ENCODE measurements at regions not wholly inside any gene's neighbourhood (a gene's known extent, or its start where the extent isn't known, plus 50 kb on each side); places are given as distances from the start of the nearest gene placed in this dataset.
"Not testable (repeated sequence)": the region's sequence is repeated elsewhere in the genome, so short reads cannot be mapped to it uniquely, and the experiment has no call there.

- DNase-seq (ENCODE audit: low spot score) = no peak
Measured at GRCh38 chr4:138798404-138798803, 217.2 kb upstream of the NOCT start.

GRCh38 chr4:138797646-138798045 is 217.9 kb upstream of the NOCT start:
- no peak for DNase-seq (ENCODE audit: low spot score)

- no peak for DNase-seq (ENCODE audit: low spot score)
Measured at GRCh38 chr4:138796761-138797160, 218.8 kb upstream of the NOCT start.

GRCh38 chr4:138790706-138791340 is 224.8 kb upstream of the NOCT start:
- no peak for DNase-seq (ENCODE audit: low spot score)

- no peak for DNase-seq (ENCODE audit: low spot score)
Measured at GRCh38 chr4:138789796-138790195, 225.8 kb upstream of the NOCT start.

- DNase-seq (ENCODE audit: low spot score) = no peak
Measured at GRCh38 chr4:138788857-138789256, 226.7 kb upstream of the NOCT start.

- DNase-seq (ENCODE audit: low spot score) = no peak
Measured at GRCh38 chr4:138788267-138788790, 227.3 kb upstream of the NOCT start.

- DNase-seq (ENCODE audit: low spot score) = not testable (repeated sequence)
Measured at GRCh38 chr4:138779761-138780160, 235.8 kb upstream of the NOCT start.

- DNase-seq (ENCODE audit: low spot score) = peak; percentile 45
Measured at GRCh38 chr4:138775890-138776289, 239.7 kb upstream of the NOCT start.

GRCh38 chr4:138775489-138775888 is 240.1 kb upstream of the NOCT start:
- no peak for DNase-seq (ENCODE audit: low spot score)

GRCh38 chr4:138774940-138775339 is 240.6 kb upstream of the NOCT start:
- peak; percentile 25 for DNase-seq (ENCODE audit: low spot score)

- not testable (repeated sequence) for DNase-seq (ENCODE audit: low spot score)
Measured at GRCh38 chr4:138774125-138774524, 241.5 kb upstream of the NOCT start.

- no peak for DNase-seq (ENCODE audit: low spot score)
Measured at GRCh38 chr4:138773321-138773720, 242.3 kb upstream of the NOCT start.

- DNase-seq (ENCODE audit: low spot score) = no peak
Measured at GRCh38 chr4:138772366-138772765, 243.2 kb upstream of the NOCT start.

GRCh38 chr4:138770818-138771217 is 244.8 kb upstream of the NOCT start:
- no peak for DNase-seq (ENCODE audit: low spot score)

GRCh38 chr4:138766332-138766731 is 249.2 kb upstream of the NOCT start:
- DNase-seq (ENCODE audit: low spot score) = no peak

- peak; percentile 81 for DNase-seq (ENCODE audit: low spot score)
Measured at GRCh38 chr4:138765442-138765841, 250.1 kb upstream of the NOCT start.

GRCh38 chr4:138761638-138762220 is 253.9 kb upstream of the NOCT start:
- no peak for DNase-seq (ENCODE audit: low spot score)

GRCh38 chr4:138759554-138759902 is 256.1 kb upstream of the NOCT start:
- DNase-seq (ENCODE audit: low spot score) = no peak

GRCh38 chr4:138758876-138759553 is 256.6 kb upstream of the NOCT start:
- DNase-seq (ENCODE audit: low spot score) = no peak

GRCh38 chr4:138758196-138758595 is 257.4 kb upstream of the NOCT start:
- no peak for DNase-seq (ENCODE audit: low spot score)

GRCh38 chr4:138757432-138757831 is 258.1 kb upstream of the NOCT start:
- no peak for DNase-seq (ENCODE audit: low spot score)

GRCh38 chr4:138756519-138756918 is 259.1 kb upstream of the NOCT start:
- no peak for DNase-seq (ENCODE audit: low spot score)

Measured in putamen (tissue), 1 donor.